ENCODE measurements at regions not wholly inside any gene's neighbourhood (a gene's known extent, or its start where the extent isn't known, plus 50 kb on each side); places are given as distances from the start of the nearest gene placed in this dataset.

DNA sequence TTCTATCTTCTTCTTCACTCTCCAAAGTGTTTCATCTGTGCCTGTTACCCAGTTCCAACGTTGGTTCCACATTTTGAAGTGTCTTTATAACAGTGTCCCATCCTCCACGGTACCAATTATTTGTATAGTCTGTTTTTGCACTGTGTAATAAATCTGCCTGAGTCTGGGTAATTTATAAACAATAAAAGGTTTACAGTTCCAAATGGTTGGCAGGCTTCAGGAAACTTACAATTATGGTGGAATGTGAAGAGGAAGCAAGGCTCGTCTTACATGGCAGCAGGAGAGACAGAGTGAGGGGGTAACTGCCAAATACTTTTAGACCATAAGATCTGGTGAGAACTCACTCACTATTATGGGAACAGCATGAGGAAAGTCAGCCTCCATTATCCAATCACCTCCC is 465.4 kb upstream of the CDH9 start:
- TF ChIP-seq, protein P1, sequence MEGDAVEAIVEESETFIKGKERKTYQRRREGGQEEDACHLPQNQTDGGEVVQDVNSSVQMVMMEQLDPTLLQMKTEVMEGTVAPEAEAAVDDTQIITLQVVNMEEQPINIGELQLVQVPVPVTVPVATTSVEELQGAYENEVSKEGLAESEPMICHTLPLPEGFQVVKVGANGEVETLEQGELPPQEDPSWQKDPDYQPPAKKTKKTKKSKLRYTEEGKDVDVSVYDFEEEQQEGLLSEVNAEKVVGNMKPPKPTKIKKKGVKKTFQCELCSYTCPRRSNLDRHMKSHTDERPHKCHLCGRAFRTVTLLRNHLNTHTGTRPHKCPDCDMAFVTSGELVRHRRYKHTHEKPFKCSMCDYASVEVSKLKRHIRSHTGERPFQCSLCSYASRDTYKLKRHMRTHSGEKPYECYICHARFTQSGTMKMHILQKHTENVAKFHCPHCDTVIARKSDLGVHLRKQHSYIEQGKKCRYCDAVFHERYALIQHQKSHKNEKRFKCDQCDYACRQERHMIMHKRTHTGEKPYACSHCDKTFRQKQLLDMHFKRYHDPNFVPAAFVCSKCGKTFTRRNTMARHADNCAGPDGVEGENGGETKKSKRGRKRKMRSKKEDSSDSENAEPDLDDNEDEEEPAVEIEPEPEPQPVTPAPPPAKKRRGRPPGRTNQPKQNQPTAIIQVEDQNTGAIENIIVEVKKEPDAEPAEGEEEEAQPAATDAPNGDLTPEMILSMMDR (IDR thresholded peaks at IDR 0.05; ENCODE audit: borderline replicate concordance): no peak
- H3K9me3 ChIP-seq (replicated peaks): peaks cover 3% of the 10 kb centered on the region
- H3K4me3 ChIP-seq: no peak overlapping the region
- no peaks in the 10 kb centered on the region for H3K36me3 ChIP-seq
- H3K4me1 ChIP-seq: no peaks in the 10 kb centered on the region
- H3K27ac ChIP-seq (replicated peaks): no peak overlapping the region
- DNase-seq: no peak
- H3K27me3 ChIP-seq (ENCODE audit: low read depth): no peaks in the 10 kb centered on the region
- intact Hi-C loops (cut with micrococcal nuclease): no loop called here

DNA sequence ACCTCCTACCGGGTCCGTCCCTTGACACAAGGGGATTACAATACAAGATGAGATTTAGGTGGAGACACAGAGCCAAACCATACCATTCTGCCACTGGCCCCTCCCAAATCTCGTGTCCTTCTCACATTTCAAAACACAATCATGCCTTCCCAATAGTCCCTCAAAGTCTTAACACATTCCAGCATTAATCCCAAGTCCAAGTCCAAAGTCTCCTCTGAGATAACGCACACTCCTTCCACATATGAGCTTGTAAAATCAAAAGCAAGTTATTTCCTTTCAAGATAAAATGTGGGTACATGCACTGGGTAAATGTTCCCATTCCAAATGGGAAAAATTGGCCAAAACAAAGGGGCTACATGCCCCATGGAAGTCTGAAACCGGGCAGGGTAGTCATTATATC is 463.9 kb upstream of the CDH9 start:
- Histone ChIP-seq H3K27me3 (ENCODE audit: low read depth) (no peaks in the 10 kb centered on the region), H3K27ac (replicated peaks) (no peak overlapping the region), H3K4me1 (no peaks in the 10 kb centered on the region), H3K36me3 (no peaks in the 10 kb centered on the region), H3K9me3 (replicated peaks) (peaks cover 3% of the 10 kb centered on the region), H3K4me3 (no peak overlapping the region)
- DNase-seq: no peak
- intact Hi-C loops (cut with micrococcal nuclease): no loop called here
- TF ChIP-seq, protein P1 (IDR thresholded peaks at IDR 0.05; ENCODE audit: borderline replicate concordance): no peak

DNA sequence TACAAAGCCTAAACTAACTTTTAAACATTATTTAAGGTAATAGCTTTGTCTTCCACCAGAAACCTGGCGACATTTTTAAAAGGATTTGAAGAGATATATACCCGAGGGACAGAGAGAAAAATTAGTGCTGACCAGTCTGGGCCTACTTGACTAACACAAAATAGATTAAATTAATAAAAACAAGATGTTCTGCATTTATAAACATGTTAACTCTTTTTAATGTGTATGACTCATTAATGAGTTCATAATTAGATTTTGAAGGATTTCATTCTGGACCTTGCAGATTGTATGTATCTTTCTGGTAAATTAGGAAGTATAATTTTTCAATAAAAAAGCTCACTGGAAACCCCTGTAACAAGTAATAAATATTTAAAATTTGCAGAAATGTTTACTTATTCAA is 459.1 kb upstream of the CDH9 start:
- DNase-seq: no peak
- H3K4me1 ChIP-seq: no peaks in the 10 kb centered on the region
- H3K27me3 ChIP-seq (ENCODE audit: low read depth): no peaks in the 10 kb centered on the region
- no peaks in the 10 kb centered on the region for H3K36me3 ChIP-seq
- H3K27ac ChIP-seq (replicated peaks): no peak overlapping the region
- intact Hi-C loops (cut with micrococcal nuclease): no loop called here
- TF ChIP-seq, protein P1 (IDR thresholded peaks at IDR 0.05; ENCODE audit: borderline replicate concordance): no peak
- H3K9me3 ChIP-seq (replicated peaks): peaks cover 5% of the 10 kb centered on the region
- H3K4me3 ChIP-seq: no peak overlapping the region

DNA sequence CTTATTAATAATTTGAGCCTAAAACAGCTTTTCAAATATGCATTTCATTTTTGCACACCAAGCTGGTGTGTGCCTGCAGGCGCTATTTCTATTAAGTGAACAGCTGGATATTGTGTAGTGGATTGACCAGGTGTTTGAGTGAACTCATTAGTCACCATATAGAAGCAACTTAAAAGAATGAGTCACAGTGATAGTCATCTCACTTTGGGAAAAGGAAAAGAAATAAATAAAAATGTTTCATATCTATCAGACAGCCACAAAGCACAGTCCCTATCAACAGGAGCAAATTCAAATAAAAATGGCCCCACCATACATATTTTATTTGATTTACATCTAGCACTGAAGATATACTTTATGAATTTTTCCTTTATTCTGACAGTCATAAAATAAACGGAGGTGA is 456.5 kb upstream of the CDH9 start:
- TF ChIP-seq, protein P1 (IDR thresholded peaks at IDR 0.05; ENCODE audit: borderline replicate concordance): no peak
- no peaks in the 10 kb centered on the region for H3K36me3 ChIP-seq
- DNase-seq: no peak
- peaks cover 13% of the 10 kb centered on the region for H3K9me3 ChIP-seq (replicated peaks)
- intact Hi-C loops (cut with micrococcal nuclease): no loop called here
- no peaks in the 10 kb centered on the region for H3K4me1 ChIP-seq
- no peak overlapping the region for H3K4me3 ChIP-seq
- no peaks in the 10 kb centered on the region for H3K27me3 ChIP-seq (ENCODE audit: low read depth)
- no peak overlapping the region for H3K27ac ChIP-seq (replicated peaks)

DNA sequence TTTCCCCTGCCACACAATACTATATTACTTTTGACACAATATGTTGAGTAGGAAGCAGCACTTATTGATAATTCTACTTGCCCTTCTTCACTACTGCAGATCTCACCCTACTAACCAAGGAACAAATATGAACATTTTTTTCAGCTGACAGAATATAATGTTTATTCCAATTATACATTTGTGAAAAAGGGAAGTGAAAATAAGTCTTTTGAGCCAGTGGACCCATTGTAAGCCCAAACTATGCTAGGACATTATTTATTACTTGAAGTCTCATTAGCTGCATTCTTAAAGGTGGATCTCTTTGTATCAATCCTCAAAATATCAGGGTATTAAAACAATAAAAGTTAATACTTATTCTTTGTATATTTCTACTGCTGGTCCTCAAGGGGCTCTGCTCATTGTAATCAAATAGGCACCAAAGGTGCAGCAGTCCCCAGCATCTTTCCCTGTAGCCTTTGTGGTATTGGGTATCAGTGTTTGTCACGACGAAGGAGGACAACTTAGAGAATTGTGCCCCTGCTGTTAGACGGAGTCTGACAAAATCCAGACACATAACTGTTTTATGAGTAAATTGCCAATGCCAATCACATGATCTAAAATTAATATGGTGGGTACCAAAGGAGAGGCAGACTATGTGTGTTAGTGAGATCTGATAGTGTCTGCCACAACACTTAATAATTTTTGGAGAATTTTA is 453.5 kb upstream of the CDH9 start:
- H3K27me3 ChIP-seq (ENCODE audit: low read depth): no peaks in the 10 kb centered on the region
- H3K27ac ChIP-seq (replicated peaks): no peak overlapping the region
- peaks cover 19% of the 10 kb centered on the region for H3K9me3 ChIP-seq (replicated peaks)
- no peaks in the 10 kb centered on the region for H3K4me1 ChIP-seq
- H3K4me3 ChIP-seq: no peak overlapping the region
- TF ChIP-seq, protein P1 (IDR thresholded peaks at IDR 0.05; ENCODE audit: borderline replicate concordance): no peak
- intact Hi-C loops (cut with micrococcal nuclease): no loop called here
- H3K36me3 ChIP-seq: no peaks in the 10 kb centered on the region
- DNase-seq: no peak

All from left ventricle myocardium inferior (tissue), 1 donor.